K562 (cell line): ENCODE measurements at regions not wholly inside any gene's neighbourhood (a gene's known extent, or its start where the extent isn't known, plus 50 kb on each side); places are given as distances from the start of the nearest gene placed in this dataset.

Source experiments
- ATAC-seq: fragments of 200-7000 bp; cut with Tn5 transposase; 3 replicates; pipeline ENCODE4 v1.9.1; 2020; ENCODE audit warnings: moderate library complexity
- BruUV-seq: library from RNA; stranded (reverse); fragments of 400-500 nt; replicated peaks from 2 replicates; lab custom pipeline; 2021; lab: Mats Ljungman, UMichigan
- CTCF ChIA-PET: fragments of 300-600 bp; formaldehyde crosslinking; extraction: SDS; loops from one replicate; lab custom pipeline; 2021; ENCODE audit warnings: low intra/inter-chr PET ratio; lab: Yijun Ruan, JAX
- POLR2A ChIA-PET: fragments of 300-600, 350-650 bp; sonication (Branson Sonifier 250); formaldehyde crosslinking; extraction: SDS; loops from one replicate; lab custom pipeline; 2021; ENCODE audit warnings: antibody characterized with exemption, inconsistent platforms; lab: Yijun Ruan, JAX
- DNase-seq, 4 experiments: peaks; one replicate each; pipeline versions ENCODE4 v3.0.0 to v3.0.0-alpha.2; 2011 to 2018; ENCODE audit warnings: low spot score in 3 of 4, mixed read lengths in 3 of 4; ENCODE audit errors: extremely low read depth in 1 of 4
- FAIRE-seq: peaks from 2 replicates; lab custom pipeline; 2011; peaks lifted over from hg19 to GRCh38; lab: Jason Lieb, UNC
- H2AFZ ChIP-seq: 2 replicates; pipeline ENCODE4 v1.6.0; 2011; ENCODE audit warnings: low read depth, low read length, control low read depth, inconsistent platforms
- H3K27ac ChIP-seq: fragments of 200-600 bp; 3 replicates; pipeline ENCODE4 v1.8.0; 2011; ENCODE audit warnings: low read depth, mild to moderate bottlenecking, control low read depth, inconsistent platforms, low read length, moderate library complexity, mixed read lengths; ENCODE audit errors: extremely low read depth
- H3K27me3 ChIP-seq, 2 experiments: fragments of 300-600 bp in 1 of 2; 2 replicates in 1 of 2; 3 replicates in 1 of 2; pipeline versions ENCODE4 v1.6.0 to v1.8.0; 2011; ENCODE audit warnings: inconsistent platforms in 2 of 2, low read length in 2 of 2, mild to moderate bottlenecking in 1 of 2, mixed read lengths in 1 of 2, moderate library complexity in 1 of 2; ENCODE audit not compliant: control insufficient read depth in 2 of 2, insufficient read depth in 2 of 2
- H3K36me3 ChIP-seq: fragments of 300-600 bp; 3 replicates; pipeline ENCODE4 v1.8.0; 2011; ENCODE audit warnings: mild to moderate bottlenecking, low read length, inconsistent platforms; ENCODE audit not compliant: control insufficient read depth, insufficient read depth
- H3K4me1 ChIP-seq, 2 experiments: fragments of 200-600 bp in 1 of 2; replicated peaks in 1 of 2; 2 replicates in 1 of 2; 3 replicates in 1 of 2; pipeline versions ENCODE4 v1.5.1 to v1.8.0; 2011; ENCODE audit warnings: inconsistent platforms in 2 of 2, low read length in 2 of 2, mild to moderate bottlenecking in 1 of 2, mixed read lengths in 1 of 2, moderate library complexity in 1 of 2; ENCODE audit not compliant: control insufficient read depth in 2 of 2, insufficient read depth in 2 of 2
- H3K4me2 ChIP-seq: 2 replicates; pipeline ENCODE4 v1.6.1; 2011; ENCODE audit warnings: low read length, control low read depth, inconsistent platforms, mixed read lengths; ENCODE audit not compliant: insufficient read depth
- H3K4me3 ChIP-seq: fragments of 200-600 bp; sonication (generic), shearing (Covaris generic); 2 replicates; pipeline ENCODE4 v1.5.1; 2016; ENCODE audit warnings: control low read depth, inconsistent platforms
- H3K79me2 ChIP-seq: fragments of 200-600 bp; 3 replicates; pipeline ENCODE4 v1.8.0; 2011; ENCODE audit warnings: low read length, inconsistent platforms; ENCODE audit not compliant: control insufficient read depth, insufficient read depth
- H3K9ac ChIP-seq, 2 experiments: 2 replicates each; pipeline versions ENCODE4 v1.6.0 to v1.6.1; 2011; ENCODE audit warnings: low read depth in 2 of 2, low read length in 2 of 2, control low read depth in 1 of 2, inconsistent platforms in 1 of 2, mild to moderate bottlenecking in 1 of 2, mixed read lengths in 1 of 2; ENCODE audit not compliant: insufficient read depth in 1 of 2
- H3K9me1 ChIP-seq: one replicate; pipeline ENCODE4 v1.6.0; 2011; ENCODE audit warnings: inconsistent platforms, mild to moderate bottlenecking, low read length, moderate library complexity; ENCODE audit not compliant: control insufficient read depth, insufficient read depth
- H3K9me3 ChIP-seq: replicated peaks from 2 replicates; pipeline ENCODE4 v1.5.1; 2011; ENCODE audit warnings: low read depth, low read length, inconsistent platforms; ENCODE audit not compliant: control insufficient read depth, insufficient read depth
- H4K20me1 ChIP-seq: replicated peaks from 2 replicates; pipeline ENCODE4 v1.6.1; 2011; ENCODE audit warnings: low read length, inconsistent platforms, mixed read lengths; ENCODE audit not compliant: control insufficient read depth, insufficient read depth
- CREB1 ChIP-seq, 2 experiments: sonication (generic) in 1 of 2; formaldehyde crosslinking in 1 of 2; IDR thresholded peaks; 2 replicates each; pipeline versions ENCODE4 v1.6.1 to v1.8.0; 2012 to 2022; ENCODE audit warnings: inconsistent platforms in 1 of 2, mild to moderate bottlenecking in 1 of 2, missing genetic modification reagents in 1 of 2, moderate library complexity in 1 of 2
- DLX4 ChIP-seq: fragments of 250-450 bp; sonication (Bioruptor Pico); IDR thresholded peaks from 2 replicates; pipeline ENCODE4 v1.6.1; 2021; ENCODE audit warnings: mild to moderate bottlenecking
- LCOR ChIP-seq: sonication (generic); formaldehyde crosslinking; IDR thresholded peaks from 2 replicates; pipeline ENCODE4 v1.8.0; 2022; ENCODE audit warnings: mild to moderate bottlenecking, missing genetic modification reagents
- SMAD2 ChIP-seq: fragments of 150-350 bp; IDR thresholded peaks from 2 replicates; pipeline ENCODE4 v1.6.1; 2014; ENCODE audit warnings: low read depth, mild to moderate bottlenecking, low read length
- STAT6 ChIP-seq: sonication (generic); formaldehyde crosslinking; IDR thresholded peaks from 2 replicates; pipeline ENCODE4 v1.8.1; 2023; ENCODE audit warnings: mild to moderate bottlenecking, missing genetic modification reagents
- TAF15 ChIP-seq: fragments of 200-400 bp; formaldehyde crosslinking; IDR thresholded peaks from 2 replicates; pipeline ENCODE4 v1.6.1; 2017; ENCODE audit warnings: mild to moderate bottlenecking, low read depth, low read length, moderate library complexity
- XRCC4 ChIP-seq: IDR thresholded peaks from one replicate; pipeline ENCODE4 v1.6.1; 2011; ENCODE audit not compliant: insufficient read depth, insufficient read length; ENCODE audit errors: extremely low read depth
- ZFP1 ChIP-seq: fragments of 450-650 bp; formaldehyde crosslinking; IDR thresholded peaks from 2 replicates; pipeline ENCODE4 v1.4.0; 2020; ENCODE audit warnings: mild to moderate bottlenecking, mixed read lengths
- ZNF318 ChIP-seq, 2 experiments: fragments of 450-650 bp; IDR thresholded peaks; 2 replicates each; pipeline ENCODE4 v1.6.1; 2016; ENCODE audit warnings: mild to moderate bottlenecking in 2 of 2, borderline replicate concordance in 1 of 2, low read depth in 1 of 2, moderate library complexity in 1 of 2
- ZNF57 ChIP-seq: fragments of 450-650 bp; formaldehyde crosslinking; IDR thresholded peaks from 2 replicates; pipeline ENCODE4 v1.4.0; 2020; ENCODE audit warnings: mild to moderate bottlenecking, moderate library complexity
- ZNF583 ChIP-seq: fragments of 250-450 bp; sonication (Bioruptor Pico); IDR thresholded peaks from 2 replicates; pipeline ENCODE4 v1.4.0; 2020
- ZSCAN32 ChIP-seq: fragments of 450-650 bp; formaldehyde crosslinking; IDR thresholded peaks from 2 replicates; pipeline ENCODE4 v1.4.0; 2020; ENCODE audit warnings: mild to moderate bottlenecking, moderate library complexity
- WGBS: fragments of 100-300 bp; shearing (Covaris generic); methylation state at CpG from one replicate; pipeline ENCODE4 v1.1.6; 2016; ENCODE audit warnings: low coverage, mixed read lengths; ENCODE audit not compliant: insufficient coverage; ENCODE audit errors: missing lambda C conversion rate; 5-methylcytosine and 5-hydroxymethylcytosine counted together
- in situ Hi-C: fragments of 300-500 bp; cut with MboI; formaldehyde crosslinking; loops from 4 replicates; pipeline ENCODE4 v1.15.0; 2018; ENCODE audit warnings: inconsistent platforms, mixed read lengths
- intact Hi-C: fragments of 100-400 bp; cut with micrococcal nuclease; formaldehyde crosslinking; loops from 2 replicates; pipeline ENCODE4 v1.14.2; 2022

- ATAC-seq: no peak
- H3K36me3 ChIP-seq: no peaks in the 10 kb centered on the region
- no peak overlapping the region for H3K9ac ChIP-seq
- H3K9me1 ChIP-seq: no peaks in the 10 kb centered on the region
- H2AFZ ChIP-seq: no peak overlapping the region
- H3K4me2 ChIP-seq: no peak overlapping the region
- POLR2A ChIA-PET: no interaction called here
- no peak overlapping the region for H3K4me3 ChIP-seq
- FAIRE-seq: no peak
- in situ Hi-C loops: no loop called here
- no peaks in the 10 kb centered on the region; the same call in 1 of the 2 replicates for H3K9me3 ChIP-seq
- H3K27ac ChIP-seq: no peak overlapping the region
- CTCF ChIA-PET: no interaction called here
- no TSS peak for BruUV-seq
- 0% methylated on average over 1 of the region's 1 CpG for WGBS
- no peaks in the 10 kb centered on the region for H4K20me1 ChIP-seq
- H3K27me3 ChIP-seq: no peaks in the 10 kb centered on the region
- no peaks in the 10 kb centered on the region for H3K4me1 ChIP-seq
- intact Hi-C loops: no loop called here
- no peaks in the 10 kb centered on the region for H3K79me2 ChIP-seq
- DNase-seq: no peak
- TF ChIP-seq CREB1 (IDR thresholded peaks at IDR 0.05) (no peak), CREB1 (CRISPR knock-in tag; IDR thresholded peaks at IDR 0.05) (no peak), STAT6 (CRISPR knock-in tag) (no peak), ZSCAN32 (no peak), ZNF583 (no peak), DLX4 (no peak), ZFP1 (CRISPR knock-in tag) (no peak), SMAD2 (no peak), ZNF318 (IDR thresholded peaks at IDR 0.05; ENCODE audit: borderline replicate concordance in 1 of 2, low read depth in 1 of 2) (no peak), XRCC4 (no peak), ZNF57 (CRISPR knock-in tag) (no peak), LCOR (CRISPR knock-in tag) (no peak), TAF15 (no peak)
Observed at GRCh38 chr19:42657556-42657955, 62.8 kb upstream of the CEACAM8 start.
